HG03103 (cell line): ENCODE measurements at regions not wholly inside any gene's neighbourhood (a gene's known extent, or its start where the extent isn't known, plus 50 kb on each side); places are given as distances from the start of the nearest gene placed in this dataset.

Source experiments
- ATAC-seq: cut with Tn5 transposase; IDR thresholded peaks from one replicate; pipeline ENCODE4 v1.9.1; 2021; ENCODE audit warnings: low read depth; ENCODE audit not compliant: unreplicated experiment

DNA sequence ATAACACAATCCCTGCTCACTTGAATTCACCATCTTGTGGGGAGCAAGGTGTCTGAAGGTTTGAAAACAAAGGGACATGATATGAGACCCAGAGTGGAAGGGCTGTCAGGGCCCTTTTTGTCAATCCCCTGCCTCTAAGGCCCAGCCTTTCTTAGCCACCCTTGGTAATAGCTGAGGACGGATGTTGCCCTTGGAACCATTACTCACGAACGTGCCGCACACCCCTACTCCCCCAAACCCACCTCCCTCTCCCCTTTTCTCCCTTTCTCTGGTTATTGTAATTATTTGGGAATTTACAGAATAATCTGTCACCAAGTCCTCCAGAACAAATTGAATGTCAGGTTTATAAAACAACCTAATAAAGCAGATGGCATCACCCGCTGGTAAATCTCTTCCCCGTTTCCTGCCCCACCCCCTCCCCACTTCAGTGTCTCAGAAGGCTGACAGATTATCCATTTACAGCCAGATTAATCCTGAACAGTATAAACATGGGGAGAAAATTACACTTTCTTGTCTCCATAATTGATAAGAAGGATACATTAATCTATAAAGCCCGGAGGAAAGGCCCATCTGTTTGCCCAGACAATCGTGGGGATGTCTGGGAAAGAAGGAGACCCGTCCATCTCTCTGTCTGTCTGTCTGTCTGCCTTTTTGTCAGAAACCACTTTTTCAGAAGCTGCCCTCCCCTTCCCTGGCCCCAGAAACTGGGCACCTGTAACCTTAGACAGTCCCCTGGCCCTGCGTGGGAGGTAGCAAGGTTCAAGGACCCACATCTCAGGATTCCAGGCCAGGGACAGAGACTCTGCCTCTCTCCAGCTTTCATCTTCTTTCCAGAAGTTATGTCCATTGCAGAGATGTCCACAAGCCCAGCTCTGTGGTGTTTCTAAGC lies 60.6 kb upstream of the CD34 start:
- no peak for ATAC-seq

DNA sequence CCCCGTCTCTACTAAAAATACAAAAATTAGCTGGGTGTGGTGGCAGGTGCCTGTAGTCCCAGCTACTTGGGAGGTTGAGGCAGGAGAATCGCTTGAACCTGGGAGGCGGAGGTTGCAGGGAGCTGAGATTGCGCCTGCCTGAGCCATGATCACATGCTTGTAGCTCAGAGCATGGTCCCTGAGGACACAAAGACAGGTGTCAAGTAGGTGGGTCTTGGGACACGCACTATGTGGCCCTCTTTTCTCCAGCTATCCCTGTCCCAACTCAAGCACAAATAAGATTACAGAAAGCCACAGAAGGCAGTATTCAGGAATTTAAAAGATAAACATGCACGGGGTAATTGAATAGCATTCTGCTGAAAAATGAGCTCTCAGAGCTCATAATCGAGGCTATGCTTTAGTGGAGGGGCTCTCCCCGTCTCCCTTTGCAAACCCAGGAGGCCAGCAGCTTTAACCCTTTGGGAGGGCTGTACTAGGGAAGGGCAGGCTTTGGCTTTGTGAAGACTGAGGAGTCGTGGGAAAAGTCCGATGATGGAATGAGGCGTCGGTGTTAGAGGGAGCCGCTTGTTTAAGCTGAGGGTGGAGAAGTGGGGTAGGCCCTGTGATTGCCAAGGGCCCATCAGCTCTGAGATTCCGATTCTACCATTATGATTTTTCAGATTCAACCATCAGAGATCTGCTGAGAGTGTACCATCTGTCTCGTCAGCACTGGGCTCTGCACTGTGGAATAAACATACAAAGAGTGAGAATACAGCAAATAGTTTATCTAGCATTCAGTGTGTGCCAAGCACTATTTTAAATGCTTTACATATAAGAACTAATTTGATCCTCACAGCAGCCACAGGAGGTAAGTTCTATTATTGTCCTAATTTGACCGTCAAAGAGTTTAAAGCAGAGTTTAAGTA lies 59.7 kb upstream of the CD34 start:
- no peak for ATAC-seq

DNA sequence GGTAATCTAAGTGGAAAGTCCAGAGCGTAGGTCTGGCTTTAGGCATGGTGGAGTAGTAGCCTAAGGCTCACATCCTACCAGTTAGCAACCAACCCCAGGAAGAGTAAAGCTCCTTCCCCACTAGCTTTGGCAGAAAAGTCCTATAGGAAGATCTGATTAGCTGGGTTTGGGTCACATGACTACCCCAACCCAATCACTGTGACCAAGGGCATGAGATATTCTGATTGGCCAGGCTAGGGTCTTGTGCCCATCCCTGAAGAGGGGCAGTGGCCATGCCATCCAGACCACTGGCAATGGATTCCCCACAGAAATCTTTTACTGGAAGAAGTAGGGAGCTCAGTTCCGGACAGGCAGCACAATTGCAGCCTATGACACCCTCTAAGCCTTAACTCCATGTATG lies 58.6 kb upstream of the CD34 start:
- no peak for ATAC-seq

DNA sequence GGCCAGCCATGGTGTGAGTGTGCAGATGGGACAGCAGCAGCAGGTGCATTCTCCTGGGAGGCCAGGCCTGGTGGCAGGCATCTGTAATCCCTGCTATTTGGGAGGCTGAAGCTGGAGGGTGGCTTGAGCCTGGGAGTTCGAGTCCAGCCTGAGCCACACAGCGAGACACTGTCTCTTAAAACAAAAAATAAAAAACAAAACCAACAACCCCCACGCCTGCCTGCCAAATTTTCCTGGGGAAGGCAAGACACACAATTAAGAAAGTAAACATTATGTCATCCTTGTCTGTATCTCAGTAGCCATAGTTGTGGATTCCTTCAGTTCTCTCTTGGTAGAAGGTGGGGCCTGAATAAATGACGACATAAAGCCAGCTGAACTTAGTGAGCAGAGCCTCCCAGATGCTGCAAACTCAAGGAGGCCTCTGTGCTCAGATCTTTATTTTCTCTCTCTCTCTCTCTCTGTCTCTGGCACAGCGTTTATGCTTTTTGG lies 57.6 kb upstream of the CD34 start:
- ATAC-seq, result no peak

DNA sequence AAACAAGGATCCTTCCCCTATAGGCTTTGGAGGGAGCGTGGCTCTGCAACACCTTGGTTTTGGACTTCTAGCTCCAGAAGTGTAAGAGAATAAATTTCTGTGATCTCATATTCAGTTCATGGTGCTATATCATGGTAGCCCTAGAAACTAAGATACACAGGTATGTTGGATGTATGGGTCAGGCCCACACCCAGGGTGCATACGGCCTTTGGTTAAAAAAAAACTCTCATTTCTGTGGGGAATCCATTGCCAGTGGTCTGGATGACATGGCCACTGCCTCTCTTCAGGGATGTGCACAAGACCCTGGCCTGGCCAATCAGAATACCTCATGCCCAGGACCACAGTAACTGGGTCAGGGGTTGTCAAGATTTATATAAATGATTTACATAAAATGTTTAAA lies 56.8 kb upstream of the CD34 start:
- no peak for ATAC-seq

DNA sequence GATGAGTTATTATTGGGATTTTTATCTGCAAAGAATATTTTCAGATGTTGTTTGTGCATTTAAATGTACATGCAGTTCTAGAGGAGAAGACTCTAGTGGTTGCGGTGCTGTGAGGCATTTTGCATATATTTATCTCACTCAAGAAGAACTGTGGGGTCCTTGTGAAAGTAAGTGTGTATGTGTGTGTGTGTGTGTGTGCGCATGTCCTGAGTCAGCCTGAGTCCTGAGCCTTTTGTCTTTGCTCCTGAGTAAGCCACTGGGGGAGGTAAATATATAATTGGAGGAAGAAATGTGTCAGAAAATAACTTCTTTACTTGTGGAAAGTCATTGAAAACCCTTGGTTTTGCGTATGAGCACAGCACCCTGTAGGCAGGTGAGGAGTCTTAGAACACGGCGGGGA lies 55.6 kb upstream of the CD34 start:
- no peak for ATAC-seq

DNA sequence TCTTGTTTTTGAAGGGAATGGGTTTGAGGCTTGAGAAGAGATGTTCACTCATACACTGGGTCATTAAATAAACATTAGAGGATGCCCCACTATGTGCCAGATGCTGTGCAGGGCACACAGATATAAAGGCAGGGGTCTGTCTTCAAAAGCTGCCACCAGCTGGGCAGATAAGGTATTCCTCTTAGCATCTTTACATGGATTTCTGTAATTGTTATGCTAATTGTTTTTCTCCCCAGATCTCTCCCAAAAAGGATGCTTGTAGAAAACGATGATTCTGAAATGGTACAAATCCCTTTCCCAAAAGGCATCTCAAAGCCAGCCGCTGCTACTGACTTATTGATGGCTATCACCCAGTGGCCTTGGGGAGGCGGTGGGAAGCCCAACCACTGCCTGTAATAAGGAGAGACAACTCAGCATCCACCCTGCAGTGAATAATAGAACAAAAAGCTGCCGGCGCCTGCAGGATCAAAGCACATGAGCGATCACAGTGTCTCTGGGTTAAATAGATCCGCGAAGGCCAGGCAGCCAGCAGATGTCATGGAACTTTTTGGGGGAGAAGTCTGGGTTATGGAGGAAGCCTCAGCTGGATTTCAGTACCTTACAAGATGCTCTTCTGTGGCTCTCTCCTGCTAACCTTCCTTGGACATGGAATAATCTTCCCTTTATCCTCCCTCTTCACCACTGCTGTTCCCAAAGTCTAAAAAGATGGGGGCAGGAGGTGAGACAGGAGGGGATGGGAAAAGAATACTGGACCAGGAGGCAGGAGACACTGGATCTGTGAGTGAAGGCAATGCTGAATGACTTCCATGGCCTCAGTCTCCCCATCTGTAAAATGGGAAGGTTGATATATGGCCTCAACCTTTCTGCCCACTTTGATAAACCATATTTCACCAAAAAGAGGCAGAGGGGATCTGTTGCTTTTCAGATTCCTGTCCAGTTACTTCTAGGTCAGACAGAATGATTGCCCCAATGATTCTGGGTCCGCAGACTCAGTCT lies 54.8 kb upstream of the CD34 start:
- ATAC-seq, result no peak

DNA sequence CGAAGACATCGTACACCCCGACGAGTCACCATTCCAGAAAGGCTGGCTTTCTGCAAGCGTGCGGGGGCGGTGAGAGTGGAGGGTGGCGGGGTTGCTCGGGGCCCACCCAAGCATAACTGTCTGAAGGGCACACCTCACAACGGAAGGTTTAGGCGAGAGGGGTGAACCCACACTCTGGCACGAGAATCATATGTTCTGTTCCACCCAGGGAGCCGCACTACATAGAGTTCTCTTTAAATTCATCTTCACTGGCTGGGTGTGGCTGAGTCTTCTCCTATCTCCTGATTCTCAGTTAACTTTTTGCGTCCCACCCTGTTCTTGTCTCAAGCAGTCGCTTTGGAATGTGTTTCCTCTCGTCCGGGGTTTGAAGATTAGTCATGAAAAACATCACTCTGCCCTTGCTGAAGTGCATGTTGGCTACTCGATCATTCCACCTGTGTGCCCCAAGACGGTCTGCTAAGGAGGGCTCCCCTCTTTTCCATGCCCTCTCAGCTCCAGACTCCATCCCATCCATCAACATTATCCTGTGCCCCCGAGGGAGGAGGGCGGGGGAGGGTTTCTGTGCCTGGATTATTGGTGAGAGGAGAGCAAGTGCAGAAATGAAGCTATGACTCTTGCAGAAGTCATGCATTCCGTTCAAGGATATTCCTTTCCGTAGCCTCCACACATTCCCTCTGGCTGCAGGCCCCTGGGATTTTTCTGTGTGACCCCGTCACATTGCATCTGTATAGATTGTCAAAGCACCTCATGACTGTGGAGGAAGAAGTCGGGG lies 53.5 kb upstream of the CD34 start:
- no peak for ATAC-seq

DNA sequence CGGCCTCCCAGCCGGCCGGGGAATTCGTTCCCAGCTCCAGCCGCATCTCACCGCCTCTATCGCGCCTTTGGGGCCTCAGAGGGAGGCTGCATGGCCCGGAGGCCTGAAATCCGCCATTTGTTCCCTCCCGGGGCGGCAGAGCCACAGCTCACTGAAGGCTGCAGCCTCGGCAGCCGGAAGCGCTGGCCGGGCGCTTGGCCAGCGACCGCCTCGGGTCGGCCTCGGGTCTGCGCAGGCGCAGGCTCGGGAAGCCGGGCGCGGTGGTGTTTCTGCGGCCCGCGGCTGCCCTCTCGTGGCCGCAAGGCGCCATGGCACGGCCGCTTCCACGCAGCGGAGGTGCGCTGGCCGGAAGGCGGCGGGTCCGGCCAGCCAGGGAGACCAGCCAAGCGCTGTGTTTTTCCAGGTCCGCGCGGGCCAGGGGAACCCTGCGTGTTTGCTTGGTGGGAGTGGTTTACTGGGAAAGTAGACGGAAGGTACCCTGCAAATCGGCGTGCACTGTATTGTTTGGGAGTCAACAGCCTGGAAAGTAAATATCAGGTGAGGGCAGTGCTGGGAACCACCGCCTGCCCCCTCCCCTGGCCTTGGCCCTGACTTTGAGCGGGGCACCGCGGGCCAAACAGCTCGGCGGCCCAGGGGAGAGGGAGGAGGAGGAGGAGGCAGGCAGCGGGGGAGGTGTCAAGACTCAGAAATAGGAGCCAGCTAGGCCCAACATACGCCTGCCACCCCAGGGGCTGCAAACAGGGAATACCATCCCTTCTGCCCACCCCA lies 52.7 kb upstream of the CD34 start:
- ATAC-seq, result peak; percentile 74

DNA sequence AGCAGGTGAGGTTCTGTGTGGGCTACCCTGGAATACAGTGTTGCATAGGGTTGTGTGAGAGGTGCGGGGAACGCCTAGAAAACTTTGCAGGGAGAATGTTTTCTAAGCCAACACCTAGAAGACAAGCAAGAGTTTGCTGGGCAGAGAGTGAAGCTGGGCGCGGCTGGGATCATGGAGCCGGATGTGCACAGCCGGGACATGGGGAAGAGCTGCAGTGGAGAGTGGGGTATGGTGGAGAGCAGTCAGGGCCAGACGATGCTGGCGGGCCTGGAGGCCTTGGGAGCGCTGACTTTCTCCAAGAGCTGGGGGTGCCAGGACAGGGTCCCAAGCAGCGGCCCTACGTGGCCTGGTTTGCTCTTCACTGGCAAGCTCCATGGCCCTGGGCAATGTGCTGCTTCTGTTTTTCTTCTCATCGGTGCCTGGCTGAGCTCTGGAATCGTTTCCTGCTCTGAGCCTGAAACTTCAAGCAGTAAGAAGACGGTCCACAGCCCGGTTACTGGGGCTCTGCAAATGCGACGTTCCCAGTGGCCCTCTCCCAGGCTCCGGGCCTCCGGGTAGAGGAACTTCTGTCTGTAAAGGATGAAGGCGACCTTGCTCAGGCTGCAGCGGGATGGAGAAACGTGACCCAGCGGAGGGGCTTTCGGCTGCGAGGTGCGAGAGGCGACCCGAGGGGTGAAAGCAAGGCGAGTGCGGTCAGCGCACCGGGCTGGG lies 51.9 kb upstream of the CD34 start:
- peak; percentile 18 for ATAC-seq
